ENCODE measurements at regions not wholly inside any gene's neighbourhood (a gene's known extent, or its start where the extent isn't known, plus 50 kb on each side); places are given as distances from the start of the nearest gene placed in this dataset.

DNA sequence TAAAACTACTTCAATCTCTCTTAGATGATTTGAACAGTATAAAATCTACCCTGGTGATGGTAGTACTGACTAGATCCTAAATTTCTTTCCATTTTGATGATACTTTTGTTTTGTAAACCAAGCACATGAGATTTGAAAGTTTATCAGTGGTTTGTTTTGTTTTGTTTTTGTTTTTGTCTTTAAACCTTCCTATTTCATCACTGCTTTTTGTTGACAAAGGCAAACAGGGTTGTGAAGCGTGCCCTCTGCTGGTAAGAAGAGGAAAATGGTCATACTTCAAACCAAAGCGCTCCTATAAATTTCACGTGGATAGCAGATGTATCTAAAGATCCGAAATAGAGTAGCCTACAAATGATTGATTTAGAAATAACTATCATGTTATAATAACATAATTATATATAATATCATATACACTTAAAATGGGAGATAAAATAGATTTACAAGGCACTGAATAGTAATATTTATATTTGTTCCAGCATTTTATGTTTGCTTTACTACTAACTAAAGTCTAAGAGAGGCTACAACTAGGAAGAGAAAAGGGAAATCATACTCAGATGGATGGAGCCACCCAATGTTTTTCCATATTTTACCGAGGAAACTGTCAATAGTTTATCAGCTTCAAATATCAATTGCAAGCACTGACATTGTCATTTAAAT lies 254.0 kb upstream of the USP15 start:
- TF ChIP-seq, protein P1, sequence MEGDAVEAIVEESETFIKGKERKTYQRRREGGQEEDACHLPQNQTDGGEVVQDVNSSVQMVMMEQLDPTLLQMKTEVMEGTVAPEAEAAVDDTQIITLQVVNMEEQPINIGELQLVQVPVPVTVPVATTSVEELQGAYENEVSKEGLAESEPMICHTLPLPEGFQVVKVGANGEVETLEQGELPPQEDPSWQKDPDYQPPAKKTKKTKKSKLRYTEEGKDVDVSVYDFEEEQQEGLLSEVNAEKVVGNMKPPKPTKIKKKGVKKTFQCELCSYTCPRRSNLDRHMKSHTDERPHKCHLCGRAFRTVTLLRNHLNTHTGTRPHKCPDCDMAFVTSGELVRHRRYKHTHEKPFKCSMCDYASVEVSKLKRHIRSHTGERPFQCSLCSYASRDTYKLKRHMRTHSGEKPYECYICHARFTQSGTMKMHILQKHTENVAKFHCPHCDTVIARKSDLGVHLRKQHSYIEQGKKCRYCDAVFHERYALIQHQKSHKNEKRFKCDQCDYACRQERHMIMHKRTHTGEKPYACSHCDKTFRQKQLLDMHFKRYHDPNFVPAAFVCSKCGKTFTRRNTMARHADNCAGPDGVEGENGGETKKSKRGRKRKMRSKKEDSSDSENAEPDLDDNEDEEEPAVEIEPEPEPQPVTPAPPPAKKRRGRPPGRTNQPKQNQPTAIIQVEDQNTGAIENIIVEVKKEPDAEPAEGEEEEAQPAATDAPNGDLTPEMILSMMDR (IDR thresholded peaks at IDR 0.05 in 2 of 3, conservative IDR thresholded peaks at IDR 0.05 in 1 of 3; ENCODE audit: borderline replicate concordance in 1 of 3, insufficient read depth in 1 of 3, low read depth in 2 of 3, low read length in 2 of 3) = peak; percentile 41 to 81 (median 76); a peak in 5 of 6 replicates
- TF ChIP-seq TCF7L2 (IDR thresholded peaks at IDR 0.05; ENCODE audit: borderline replicate concordance, extremely low read depth, insufficient read depth, insufficient read length) (no peak), EZH2 (IDR thresholded peaks at IDR 0.05) (no peak), POLR2A (IDR thresholded peaks at IDR 0.05; ENCODE audit: borderline replicate concordance, extremely low read depth, insufficient read depth, insufficient read length) (no peak), RAD21 (IDR thresholded peaks at IDR 0.05; ENCODE audit: low read depth) (peak; percentile 58), SIN3A (IDR thresholded peaks at IDR 0.05; ENCODE audit: low read depth) (no peak), EZH2phosphoT487 (IDR thresholded peaks at IDR 0.05; ENCODE audit: borderline replicate concordance) (no peak), ZNF274 (IDR thresholded peaks at IDR 0.05; ENCODE audit: low read depth, low read length) (no peak), SP1 (IDR thresholded peaks at IDR 0.05; ENCODE audit: low read depth) (no peak), SRF (IDR thresholded peaks at IDR 0.05; ENCODE audit: low read depth) (no peak), CEBPB (IDR thresholded peaks at IDR 0.05; ENCODE audit: low read depth) (no peak; the same call in 1 of the 2 replicates)
- TF ChIP-seq, protein P2, sequence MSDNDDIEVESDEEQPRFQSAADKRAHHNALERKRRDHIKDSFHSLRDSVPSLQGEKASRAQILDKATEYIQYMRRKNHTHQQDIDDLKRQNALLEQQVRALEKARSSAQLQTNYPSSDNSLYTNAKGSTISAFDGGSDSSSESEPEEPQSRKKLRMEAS (IDR thresholded peaks at IDR 0.05) = no peak
- TF ChIP-seq, protein P3, sequence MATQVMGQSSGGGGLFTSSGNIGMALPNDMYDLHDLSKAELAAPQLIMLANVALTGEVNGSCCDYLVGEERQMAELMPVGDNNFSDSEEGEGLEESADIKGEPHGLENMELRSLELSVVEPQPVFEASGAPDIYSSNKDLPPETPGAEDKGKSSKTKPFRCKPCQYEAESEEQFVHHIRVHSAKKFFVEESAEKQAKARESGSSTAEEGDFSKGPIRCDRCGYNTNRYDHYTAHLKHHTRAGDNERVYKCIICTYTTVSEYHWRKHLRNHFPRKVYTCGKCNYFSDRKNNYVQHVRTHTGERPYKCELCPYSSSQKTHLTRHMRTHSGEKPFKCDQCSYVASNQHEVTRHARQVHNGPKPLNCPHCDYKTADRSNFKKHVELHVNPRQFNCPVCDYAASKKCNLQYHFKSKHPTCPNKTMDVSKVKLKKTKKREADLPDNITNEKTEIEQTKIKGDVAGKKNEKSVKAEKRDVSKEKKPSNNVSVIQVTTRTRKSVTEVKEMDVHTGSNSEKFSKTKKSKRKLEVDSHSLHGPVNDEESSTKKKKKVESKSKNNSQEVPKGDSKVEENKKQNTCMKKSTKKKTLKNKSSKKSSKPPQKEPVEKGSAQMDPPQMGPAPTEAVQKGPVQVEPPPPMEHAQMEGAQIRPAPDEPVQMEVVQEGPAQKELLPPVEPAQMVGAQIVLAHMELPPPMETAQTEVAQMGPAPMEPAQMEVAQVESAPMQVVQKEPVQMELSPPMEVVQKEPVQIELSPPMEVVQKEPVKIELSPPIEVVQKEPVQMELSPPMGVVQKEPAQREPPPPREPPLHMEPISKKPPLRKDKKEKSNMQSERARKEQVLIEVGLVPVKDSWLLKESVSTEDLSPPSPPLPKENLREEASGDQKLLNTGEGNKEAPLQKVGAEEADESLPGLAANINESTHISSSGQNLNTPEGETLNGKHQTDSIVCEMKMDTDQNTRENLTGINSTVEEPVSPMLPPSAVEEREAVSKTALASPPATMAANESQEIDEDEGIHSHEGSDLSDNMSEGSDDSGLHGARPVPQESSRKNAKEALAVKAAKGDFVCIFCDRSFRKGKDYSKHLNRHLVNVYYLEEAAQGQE (IDR thresholded peaks at IDR 0.05; ENCODE audit: low read depth) = no peak
